Sigmoid colon (tissue), 4 donors: ENCODE measurements at regions not wholly inside any gene's neighbourhood (a gene's known extent, or its start where the extent isn't known, plus 50 kb on each side); places are given as distances from the start of the nearest gene placed in this dataset.

Experiments
- CTCF ChIP-seq, 4 experiments: fragments of 450-650 bp in 3 of 4; fragments of 200-600 bp in 1 of 4; IDR thresholded peaks; one replicate each; pipeline ENCODE4 v1.5.1; 2016 to 2019; ENCODE audit warnings: antibody characterized with exemption in 4 of 4, mild to moderate bottlenecking in 3 of 4, moderate library complexity in 2 of 4
- EP300 ChIP-seq, 4 donors: sonication (generic); formaldehyde crosslinking; IDR thresholded peaks; one replicate each; pipeline ENCODE4 v1.6.1; 2017; ENCODE audit warnings: antibody characterized with exemption in 4 of 4
- POLR2A ChIP-seq, 2 donors: fragments of 450-650 bp; IDR thresholded peaks; one replicate each; pipeline ENCODE4 v1.6.1; 2016; ENCODE audit warnings: antibody characterized with exemption in 2 of 2, mild to moderate bottlenecking in 2 of 2, moderate library complexity in 2 of 2

DNA sequence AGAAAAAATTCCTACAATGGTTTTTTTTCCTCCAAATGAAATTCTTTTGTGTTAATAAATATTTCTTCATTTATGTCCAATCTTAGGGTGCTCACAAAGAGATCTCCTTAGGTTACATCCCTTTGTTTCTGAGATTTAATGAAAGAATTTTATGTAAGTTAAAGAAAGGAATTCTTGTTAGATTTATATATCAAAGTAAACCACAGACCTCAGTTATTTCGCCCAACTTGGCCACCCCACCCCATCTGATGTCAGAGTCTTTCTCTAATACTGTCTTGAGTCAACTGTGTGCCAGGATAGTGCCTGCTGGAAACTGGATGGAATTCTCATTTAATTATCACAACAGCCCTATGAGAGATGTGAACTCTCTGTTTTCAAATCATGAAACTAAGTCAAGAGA is 259.9 kb downstream of the OPA1 start:
- TF ChIP-seq CTCF (IDR thresholded peaks at IDR 0.05) (no peak), EP300 (IDR thresholded peaks at IDR 0.05) (no peak), POLR2A (IDR thresholded peaks at IDR 0.05) (no peak)
